Fibroblast of lung (primary cell): ENCODE measurements at regions not wholly inside any gene's neighbourhood (a gene's known extent, or its start where the extent isn't known, plus 50 kb on each side); places are given as distances from the start of the nearest gene placed in this dataset.

Experiments
- DNase-seq, 2 donors: peaks; one replicate each; pipeline versions ENCODE4 v3.0.0 to v3.0.0-alpha.2; 2010; ENCODE audit warnings: low read depth in 2 of 2
- H2AFZ ChIP-seq: 2 replicates; pipeline ENCODE4 v1.5.1; 2012; ENCODE audit warnings: low read length, control low read depth, inconsistent platforms
- H3K27ac ChIP-seq: 2 replicates; pipeline ENCODE4 v1.5.1; 2011; ENCODE audit warnings: low read length, control low read depth; ENCODE audit not compliant: insufficient read depth
- H3K27me3 ChIP-seq: 2 replicates; pipeline ENCODE4 v1.5.1; 2011; ENCODE audit warnings: mild to moderate bottlenecking, low read length; ENCODE audit not compliant: control insufficient read depth, insufficient read depth
- H3K36me3 ChIP-seq: 2 replicates; pipeline ENCODE4 v1.5.1; 2011; ENCODE audit warnings: low read length; ENCODE audit not compliant: control insufficient read depth, insufficient read depth
- H3K4me1 ChIP-seq: 2 replicates; pipeline ENCODE4 v1.5.1; 2011; ENCODE audit warnings: low read length; ENCODE audit not compliant: control insufficient read depth, insufficient read depth; ENCODE audit errors: extremely low read depth
- H3K4me2 ChIP-seq: 2 replicates; pipeline ENCODE4 v1.5.1; 2011; ENCODE audit warnings: low read length, control low read depth; ENCODE audit not compliant: insufficient read depth; ENCODE audit errors: extremely low read depth
- H3K4me3 ChIP-seq, 4 experiments: fragments of 200-600 bp in 1 of 4; sonication (generic) in 1 of 4; replicated peaks in 1 of 4; 2 replicates each; pipeline ENCODE4 v1.5.1; 2011 to 2016; ENCODE audit warnings: low read length in 4 of 4, low read depth in 3 of 4, mild to moderate bottlenecking in 3 of 4, control low read depth in 2 of 4, inconsistent platforms in 1 of 4, mixed read lengths in 1 of 4; ENCODE audit not compliant: insufficient read depth in 1 of 4; ENCODE audit errors: control extremely low read depth in 1 of 4
- H3K79me2 ChIP-seq: 2 replicates; pipeline ENCODE4 v1.5.1; 2012; ENCODE audit warnings: mild to moderate bottlenecking, low read length, inconsistent platforms; ENCODE audit not compliant: control insufficient read depth, insufficient read depth
- H3K9ac ChIP-seq: 2 replicates; pipeline ENCODE4 v1.5.1; 2011; ENCODE audit warnings: mild to moderate bottlenecking, low read length, control low read depth; ENCODE audit not compliant: insufficient read depth
- H3K9me3 ChIP-seq: 2 replicates; pipeline ENCODE4 v1.5.1; 2012; ENCODE audit warnings: low read depth, low read length; ENCODE audit not compliant: control insufficient read depth, insufficient read depth
- H4K20me1 ChIP-seq: 2 replicates; pipeline ENCODE4 v1.5.1; 2011; ENCODE audit warnings: low read length; ENCODE audit not compliant: control insufficient read depth, insufficient read depth; ENCODE audit errors: extremely low read depth
- EZH2 ChIP-seq: IDR thresholded peaks from 2 replicates; pipeline ENCODE4 v1.5.1; 2012; ENCODE audit warnings: low read length, control low read depth, mild to moderate bottlenecking; ENCODE audit errors: missing control alignments
- TF ChIP-seq, protein P1 (sequence below), 2 donors: IDR thresholded peaks in 1 of 2; conservative IDR thresholded peaks in 1 of 2; 1 replicate in 1 of 2; 2 replicates in 1 of 2; pipeline ENCODE4 v1.5.1; 2011 to 2012; ENCODE audit warnings: low read length in 2 of 2, control low read depth in 1 of 2, inconsistent platforms in 1 of 2, low read depth in 1 of 2, mild to moderate bottlenecking in 1 of 2

DNA sequence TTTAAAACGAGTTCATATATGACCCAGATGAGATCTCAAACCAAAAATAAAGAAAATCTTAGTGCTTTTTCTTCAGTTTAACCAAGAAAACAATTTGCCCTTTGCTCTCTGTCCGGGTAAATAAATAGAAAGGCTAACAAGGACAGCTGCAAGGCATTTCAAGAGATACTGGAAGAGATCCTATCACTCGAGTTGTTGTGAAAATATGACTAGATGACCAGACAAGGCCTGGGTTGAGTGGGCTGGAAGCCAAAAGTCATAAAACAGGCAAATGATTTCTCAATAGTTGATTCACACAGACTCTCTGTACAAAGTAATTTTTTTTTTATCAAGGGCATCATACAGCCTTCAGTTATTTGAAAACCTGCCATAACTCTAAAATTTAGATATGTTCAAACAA lies 55.9 kb upstream of the AVPR1A start:
- H3K9me3 ChIP-seq: no peaks in the 10 kb centered on the region
- no peak overlapping the region for H3K9ac ChIP-seq
- no peaks in the 10 kb centered on the region for H3K36me3 ChIP-seq
- H3K4me3 ChIP-seq: no peak overlapping the region
- DNase-seq: no peak
- H2AFZ ChIP-seq: no peak overlapping the region
- no peak overlapping the region for H3K27ac ChIP-seq
- H4K20me1 ChIP-seq: no peaks in the 10 kb centered on the region
- no peak overlapping the region for H3K4me2 ChIP-seq
- TF ChIP-seq, protein P1, sequence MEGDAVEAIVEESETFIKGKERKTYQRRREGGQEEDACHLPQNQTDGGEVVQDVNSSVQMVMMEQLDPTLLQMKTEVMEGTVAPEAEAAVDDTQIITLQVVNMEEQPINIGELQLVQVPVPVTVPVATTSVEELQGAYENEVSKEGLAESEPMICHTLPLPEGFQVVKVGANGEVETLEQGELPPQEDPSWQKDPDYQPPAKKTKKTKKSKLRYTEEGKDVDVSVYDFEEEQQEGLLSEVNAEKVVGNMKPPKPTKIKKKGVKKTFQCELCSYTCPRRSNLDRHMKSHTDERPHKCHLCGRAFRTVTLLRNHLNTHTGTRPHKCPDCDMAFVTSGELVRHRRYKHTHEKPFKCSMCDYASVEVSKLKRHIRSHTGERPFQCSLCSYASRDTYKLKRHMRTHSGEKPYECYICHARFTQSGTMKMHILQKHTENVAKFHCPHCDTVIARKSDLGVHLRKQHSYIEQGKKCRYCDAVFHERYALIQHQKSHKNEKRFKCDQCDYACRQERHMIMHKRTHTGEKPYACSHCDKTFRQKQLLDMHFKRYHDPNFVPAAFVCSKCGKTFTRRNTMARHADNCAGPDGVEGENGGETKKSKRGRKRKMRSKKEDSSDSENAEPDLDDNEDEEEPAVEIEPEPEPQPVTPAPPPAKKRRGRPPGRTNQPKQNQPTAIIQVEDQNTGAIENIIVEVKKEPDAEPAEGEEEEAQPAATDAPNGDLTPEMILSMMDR (conservative IDR thresholded peaks at IDR 0.05 in 1 of 2, IDR thresholded peaks at IDR 0.05 in 1 of 2; ENCODE audit: low read depth in 1 of 2, low read length in 2 of 2): no peak
- TF ChIP-seq EZH2: no peak
- H3K79me2 ChIP-seq: no peaks in the 10 kb centered on the region
- H3K27me3 ChIP-seq: no peaks in the 10 kb centered on the region
- no peaks in the 10 kb centered on the region for H3K4me1 ChIP-seq

DNA sequence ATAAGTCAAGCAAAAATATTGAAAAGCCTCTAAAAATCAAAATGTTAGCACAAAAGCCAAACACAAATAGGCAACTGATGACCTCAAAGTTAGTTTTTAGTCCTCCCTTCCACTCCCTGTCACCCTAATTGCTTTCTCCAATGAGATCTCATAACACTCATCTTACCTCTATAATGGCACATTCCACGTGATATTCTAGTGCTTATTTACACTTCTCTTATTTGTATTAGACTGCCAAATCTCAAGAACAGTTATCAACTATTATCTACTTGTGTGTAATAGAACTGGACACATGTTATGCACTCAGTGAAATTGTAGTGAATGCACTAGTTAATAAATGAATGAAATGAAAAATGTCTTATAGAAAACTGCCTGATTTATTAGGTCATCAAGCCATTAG lies 55.5 kb upstream of the AVPR1A start:
- Histone ChIP-seq H4K20me1 (no peaks in the 10 kb centered on the region), H3K4me1 (no peaks in the 10 kb centered on the region), H3K27me3 (no peaks in the 10 kb centered on the region), H3K27ac (no peak overlapping the region), H3K79me2 (no peaks in the 10 kb centered on the region), H3K4me3 (no peak overlapping the region), H3K9ac (no peak overlapping the region), H3K9me3 (no peaks in the 10 kb centered on the region), H3K36me3 (no peaks in the 10 kb centered on the region), H2AFZ (no peak overlapping the region), H3K4me2 (no peak overlapping the region)
- no peak for DNase-seq
- no peak for TF ChIP-seq EZH2
- TF ChIP-seq, protein P1 (conservative IDR thresholded peaks at IDR 0.05 in 1 of 2, IDR thresholded peaks at IDR 0.05 in 1 of 2; ENCODE audit: low read depth in 1 of 2, low read length in 2 of 2): no peak
